GM21723 (cell line): ENCODE measurements at regions not wholly inside any gene's neighbourhood (a gene's known extent, or its start where the extent isn't known, plus 50 kb on each side); places are given as distances from the start of the nearest gene placed in this dataset.

Experiments used
- ATAC-seq: cut with Tn5 transposase; IDR thresholded peaks from one replicate; pipeline ENCODE4 v1.9.1; 2021; ENCODE audit warnings: mild to moderate bottlenecking, moderate library complexity; ENCODE audit not compliant: unreplicated experiment

GRCh38 chr16:65991149-65991701, 375.3 kb upstream of the CDH5 start:
- ATAC-seq = no peak

- ATAC-seq = no peak
Observed at GRCh38 chr16:65989861-65990604, 376.5 kb upstream of the CDH5 start.

- no peak for ATAC-seq
Observed at GRCh38 chr16:65988024-65988595, 378.4 kb upstream of the CDH5 start.

- ATAC-seq = no peak
Observed at GRCh38 chr16:65984296-65984695, 382.2 kb upstream of the CDH5 start.

- no peak for ATAC-seq
Observed at GRCh38 chr16:65981057-65981456, 385.4 kb upstream of the CDH5 start.

- no peak for ATAC-seq
Observed at GRCh38 chr16:65975049-65975708, 391.3 kb upstream of the CDH5 start.

GRCh38 chr16:65967376-65967775, 399.1 kb upstream of the CDH5 start:
- no peak for ATAC-seq

- ATAC-seq = no peak
Observed at GRCh38 chr16:65965628-65966027, 400.9 kb upstream of the CDH5 start.

- ATAC-seq = no peak
Observed at GRCh38 chr16:65964752-65965151, 401.7 kb upstream of the CDH5 start.

GRCh38 chr16:65961476-65962143, 404.9 kb upstream of the CDH5 start:
- ATAC-seq = no peak

- no peak for ATAC-seq
Observed at GRCh38 chr16:65959983-65960382, 406.5 kb upstream of the CDH5 start.

- ATAC-seq = no peak
Observed at GRCh38 chr16:65958086-65958485, 408.4 kb upstream of the CDH5 start.

GRCh38 chr16:65956100-65956499, 410.4 kb upstream of the CDH5 start:
- no peak for ATAC-seq

- no peak for ATAC-seq
Observed at GRCh38 chr16:65954446-65954845, 412.0 kb upstream of the CDH5 start.

- ATAC-seq = no peak
Observed at GRCh38 chr16:65950211-65950610, 416.3 kb upstream of the CDH5 start.

- ATAC-seq = no peak
Observed at GRCh38 chr16:65948361-65948760, 418.1 kb upstream of the CDH5 start.

GRCh38 chr16:65947951-65948350, 418.5 kb upstream of the CDH5 start:
- ATAC-seq = no peak

- no peak for ATAC-seq
Observed at GRCh38 chr16:65945493-65945892, 421.0 kb upstream of the CDH5 start.

- ATAC-seq = no peak
Observed at GRCh38 chr16:65944361-65944760, 422.1 kb upstream of the CDH5 start.

- ATAC-seq = no peak
Observed at GRCh38 chr16:65940711-65941110, 425.8 kb upstream of the CDH5 start.

- no peak for ATAC-seq
Observed at GRCh38 chr16:65938083-65938482, 428.4 kb upstream of the CDH5 start.
